ENCODE measurements at regions not wholly inside any gene's neighbourhood (a gene's known extent, or its start where the extent isn't known, plus 50 kb on each side); places are given as distances from the start of the nearest gene placed in this dataset.

DNA sequence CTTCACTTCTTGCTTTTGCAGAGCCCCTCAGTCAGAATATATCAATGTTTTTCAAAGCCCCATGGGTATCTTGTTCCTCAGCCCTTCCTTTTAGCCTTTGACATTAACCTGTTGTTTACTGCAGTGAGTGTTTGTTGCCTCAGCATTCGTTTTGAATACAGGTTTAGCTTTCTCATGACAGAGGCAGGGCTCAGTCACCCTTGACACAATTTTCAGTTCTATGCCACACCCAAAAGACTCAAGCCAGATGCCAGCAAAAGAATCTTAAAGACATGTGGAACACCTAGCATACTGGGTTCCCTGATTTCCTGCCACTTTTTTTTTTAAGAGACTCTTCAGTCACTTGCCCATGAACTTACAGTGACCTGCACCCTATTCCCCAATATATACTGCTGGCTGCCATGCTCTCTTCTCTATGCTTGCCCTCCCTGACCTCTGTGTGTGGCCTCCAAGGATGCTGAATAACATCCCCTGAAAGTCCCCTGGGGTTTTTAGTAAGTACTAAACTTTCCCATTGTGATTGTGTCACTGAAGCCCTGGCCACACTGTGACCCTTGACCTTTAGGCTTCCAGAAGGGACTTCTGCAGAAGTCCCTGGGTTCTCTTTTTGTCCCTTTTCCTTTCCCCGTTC is 1225.5 kb downstream of the TBC1D22A start:
- ChIA-PET POLR2A (no interaction called here), CTCF (interaction anchor here (0.6 kb wide), 1 partner anchor 271 kb away, joined by 3 read pairs; no protein-coding TSS in a partner anchor)
- Histone ChIP-seq H3K4me2 (replicated peaks; ENCODE audit: low read depth, low read length, poor library complexity, severe bottlenecking) (no peak overlapping the region), H4K20me1 (ENCODE audit: control insufficient read depth, insufficient read depth, low read length, poor library complexity, severe bottlenecking) (no peaks in the 10 kb centered on the region), H3K27me3 (replicated peaks in 1 of 4; ENCODE audit: control extremely low read depth in 1 of 4, control insufficient read depth in 3 of 4, insufficient read depth in 4 of 4, low read length in 3 of 4) (peaks cover 0 to 5% (median 0%) of the 10 kb centered on the region in 4 experiments), H3K9me3 (ENCODE audit: control extremely low read depth in 1 of 3, control insufficient read depth in 2 of 3, insufficient read depth in 1 of 3, low read length in 2 of 3) (peaks cover 0 to 9% (median 5%) of the 10 kb centered on the region in 3 donors), H3K27ac (ENCODE audit: low read length in 2 of 2) (no peak overlapping the region), H3K4me3 (ENCODE audit: control extremely low read depth in 1 of 5, extremely low read depth in 1 of 5, insufficient read depth in 1 of 5, low read depth in 2 of 5, low read length in 4 of 5) (no peak overlapping the region), H3K9ac (ENCODE audit: low read length) (no peak overlapping the region), H3K4me1 (ENCODE audit: control insufficient read depth in 2 of 2, insufficient read depth in 2 of 2, low read length in 2 of 2) (peaks cover 0 to 4% of the 10 kb centered on the region in 2 donors), H3K79me2 (ENCODE audit: control insufficient read depth, insufficient read depth, low read length) (no peaks in the 10 kb centered on the region), H2AFZ (ENCODE audit: insufficient read depth, low read depth, low read length, poor library complexity, severe bottlenecking) (no peak overlapping the region), H3K36me3 (replicated peaks in 1 of 2; ENCODE audit: control extremely low read depth in 1 of 2, control insufficient read depth in 1 of 2, extremely low read depth in 1 of 2, insufficient read depth in 2 of 2, low read length in 1 of 2) (no peaks in the 10 kb centered on the region)
- H3K4me1 Mint-ChIP-seq = peaks cover 7% of the 10 kb centered on the region
- H3K4me3 Mint-ChIP-seq = no peak overlapping the region
- DNase-seq = no peak
- WGBS (ENCODE audit: insufficient coverage) = 33% methylated on average over 1 of the region's 2 CpGs
- TF ChIP-seq CTCF (IDR thresholded peaks at IDR 0.05) (no peak), EZH2 (IDR thresholded peaks at IDR 0.05; ENCODE audit: borderline replicate concordance, insufficient read depth, low read depth, low read length, poor library complexity, severe bottlenecking) (no peak)
- peaks cover 15% of the 10 kb centered on the region for H3K27me3 Mint-ChIP-seq
- H3K27ac Mint-ChIP-seq = no peak overlapping the region
- no peak for ATAC-seq (ENCODE audit: low read depth)
- H3K9me3 Mint-ChIP-seq (ENCODE audit: insufficient read depth) = peaks cover 5% of the 10 kb centered on the region
- intact Hi-C loops (cut with micrococcal nuclease) = no loop called here

DNA sequence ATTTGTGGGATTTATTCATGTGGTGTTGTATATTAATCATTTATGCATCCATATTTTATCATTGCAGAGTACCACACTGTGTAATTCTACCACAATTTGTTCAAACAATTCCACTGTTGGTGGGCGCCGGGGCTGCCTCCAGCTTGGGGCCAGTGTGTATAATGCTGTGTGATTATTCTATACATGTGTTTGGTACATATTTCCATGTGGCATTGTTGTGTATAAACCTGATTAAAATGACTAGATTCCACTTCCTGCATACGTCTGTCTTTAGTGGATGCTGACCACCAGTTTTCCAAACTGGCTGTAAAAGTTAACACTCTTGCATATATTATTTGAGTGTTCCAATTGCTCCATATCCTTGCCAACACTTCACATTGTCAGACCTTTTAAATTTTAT is 1213.8 kb downstream of the TBC1D22A start:
- Histone ChIP-seq H3K79me2 (ENCODE audit: control insufficient read depth, insufficient read depth, low read length) (no peaks in the 10 kb centered on the region), H3K9me3 (ENCODE audit: control extremely low read depth in 1 of 3, control insufficient read depth in 2 of 3, insufficient read depth in 1 of 3, low read length in 2 of 3) (peaks cover 2 to 8% (median 5%) of the 10 kb centered on the region in 3 donors), H3K4me3 (ENCODE audit: control extremely low read depth in 1 of 5, extremely low read depth in 1 of 5, insufficient read depth in 1 of 5, low read depth in 2 of 5, low read length in 4 of 5) (no peak overlapping the region), H3K4me1 (ENCODE audit: control insufficient read depth in 2 of 2, insufficient read depth in 2 of 2, low read length in 2 of 2) (no peaks in the 10 kb centered on the region), H2AFZ (ENCODE audit: insufficient read depth, low read depth, low read length, poor library complexity, severe bottlenecking) (no peak overlapping the region), H4K20me1 (ENCODE audit: control insufficient read depth, insufficient read depth, low read length, poor library complexity, severe bottlenecking) (no peaks in the 10 kb centered on the region), H3K27ac (ENCODE audit: low read length in 2 of 2) (no peak overlapping the region), H3K4me2 (replicated peaks; ENCODE audit: low read depth, low read length, poor library complexity, severe bottlenecking) (no peak overlapping the region), H3K36me3 (replicated peaks in 1 of 2; ENCODE audit: control extremely low read depth in 1 of 2, control insufficient read depth in 1 of 2, extremely low read depth in 1 of 2, insufficient read depth in 2 of 2, low read length in 1 of 2) (no peaks in the 10 kb centered on the region), H3K9ac (ENCODE audit: low read length) (no peak overlapping the region), H3K27me3 (replicated peaks in 1 of 4; ENCODE audit: control extremely low read depth in 1 of 4, control insufficient read depth in 3 of 4, insufficient read depth in 4 of 4, low read length in 3 of 4) (peaks cover 0 to 2% (median 0%) of the 10 kb centered on the region in 4 experiments)
- no peak overlapping the region for H3K27ac Mint-ChIP-seq
- CTCF ChIA-PET = no interaction called here
- intact Hi-C loops (cut with micrococcal nuclease) = no loop called here
- H3K9me3 Mint-ChIP-seq (ENCODE audit: insufficient read depth) = peaks cover 9% of the 10 kb centered on the region
- POLR2A ChIA-PET = no interaction called here
- WGBS (ENCODE audit: insufficient coverage) = no CpG with 5 or more reads among the region's 3 CpGs
- H3K4me1 Mint-ChIP-seq = no peaks in the 10 kb centered on the region
- ATAC-seq (ENCODE audit: low read depth) = no peak
- no peak overlapping the region for H3K4me3 Mint-ChIP-seq
- H3K27me3 Mint-ChIP-seq = peaks cover 24% of the 10 kb centered on the region
- DNase-seq = no peak
- TF ChIP-seq EZH2 (IDR thresholded peaks at IDR 0.05; ENCODE audit: borderline replicate concordance, insufficient read depth, low read depth, low read length, poor library complexity, severe bottlenecking) (no peak), CTCF (IDR thresholded peaks at IDR 0.05) (no peak)
